ENCODE measurements at regions not wholly inside any gene's neighbourhood (a gene's known extent, or its start where the extent isn't known, plus 50 kb on each side); places are given as distances from the start of the nearest gene placed in this dataset.

GRCh38 chr13:62960723-62961122 lies 1545.1 kb upstream of the PCDH20 start:
- no peak for DNase-seq

GRCh38 chr13:62933809-62934208 lies 1518.2 kb upstream of the PCDH20 start:
- DNase-seq, result no peak

DNA sequence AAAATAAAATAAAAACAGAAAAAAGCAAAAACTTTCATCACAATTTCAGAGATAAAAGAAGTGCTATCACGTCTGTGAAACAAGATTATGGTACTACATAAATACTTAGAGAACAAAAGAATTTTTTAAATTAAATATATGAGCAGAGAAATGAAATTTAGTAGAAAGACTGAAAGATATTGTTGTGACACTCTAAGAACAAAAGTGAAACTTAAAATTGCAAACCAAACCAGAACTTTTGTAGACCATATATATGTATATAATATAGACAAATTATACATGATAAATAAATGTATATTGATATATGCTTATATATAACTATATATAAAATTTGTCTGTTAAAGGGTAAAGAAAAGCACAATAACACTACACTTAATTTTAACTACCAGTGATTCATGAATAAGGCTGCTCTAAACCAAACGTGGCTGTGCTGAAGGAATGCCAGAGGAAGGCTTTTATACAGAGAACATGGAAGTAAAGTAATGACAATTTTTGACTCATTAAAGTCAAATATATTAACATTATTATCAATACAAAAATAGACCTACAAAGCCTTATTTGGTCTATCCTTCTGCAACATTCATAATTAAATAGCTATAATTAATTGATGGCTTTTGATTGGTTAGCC lies 1516.7 kb upstream of the PCDH20 start:
- DNase-seq, result no peak

DNA sequence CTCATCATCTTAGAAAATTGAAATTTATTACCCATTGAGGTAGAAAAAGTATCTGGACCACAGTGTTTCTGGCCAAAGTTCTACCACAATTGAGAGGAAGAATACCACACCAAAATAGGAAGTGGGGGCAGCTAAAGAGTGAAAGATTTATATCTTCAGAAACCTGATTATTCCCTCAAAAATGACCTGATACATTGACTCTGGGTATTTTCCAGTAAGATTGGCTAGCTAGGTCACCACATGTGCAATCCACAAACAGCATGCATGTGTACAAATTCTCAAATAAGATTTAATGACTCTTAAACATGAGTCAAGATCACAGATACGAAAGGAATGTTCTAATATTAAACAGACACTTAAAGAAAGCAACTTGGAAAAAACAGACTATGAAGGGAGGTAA lies 1516.2 kb upstream of the PCDH20 start:
- no peak for DNase-seq

DNA sequence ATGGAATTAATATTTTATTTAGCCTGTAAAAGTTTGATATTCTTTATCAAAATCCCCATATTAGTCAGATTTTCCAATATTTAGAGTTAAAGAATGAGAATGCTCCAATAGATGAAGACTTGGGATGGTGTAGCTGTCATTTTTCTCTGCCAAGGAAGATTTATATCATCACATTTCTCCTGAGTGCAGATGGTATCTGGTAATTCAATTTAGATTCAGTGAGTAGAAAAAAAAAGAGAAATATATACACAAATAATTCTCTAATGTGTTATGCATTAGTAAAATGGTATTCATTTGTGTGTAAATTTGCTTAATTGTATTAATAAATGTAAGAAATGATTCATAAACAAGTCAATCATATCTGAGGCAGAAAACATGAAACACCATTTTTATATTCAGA lies 1508.7 kb upstream of the PCDH20 start:
- DNase-seq, result no peak

DNA sequence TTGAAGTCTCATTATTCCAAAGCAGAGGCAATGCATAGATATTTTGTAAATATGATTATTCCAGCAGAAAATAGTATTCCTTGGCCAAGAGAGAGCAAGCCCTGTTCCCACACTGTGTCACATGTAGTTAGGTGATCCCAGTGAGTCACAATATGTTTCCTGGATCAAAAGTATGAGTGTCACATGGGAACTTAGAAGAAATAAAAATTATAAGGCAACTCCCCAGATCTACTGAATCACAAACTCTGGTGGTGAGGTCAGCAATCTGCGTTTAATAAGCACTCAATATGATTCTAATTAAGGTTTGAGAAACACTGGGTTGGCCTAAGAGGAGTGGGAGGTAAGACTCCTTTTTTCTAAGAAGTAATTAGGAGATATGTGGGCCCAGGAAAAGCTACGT lies 1504.5 kb upstream of the PCDH20 start:
- DNase-seq, result no peak

DNA sequence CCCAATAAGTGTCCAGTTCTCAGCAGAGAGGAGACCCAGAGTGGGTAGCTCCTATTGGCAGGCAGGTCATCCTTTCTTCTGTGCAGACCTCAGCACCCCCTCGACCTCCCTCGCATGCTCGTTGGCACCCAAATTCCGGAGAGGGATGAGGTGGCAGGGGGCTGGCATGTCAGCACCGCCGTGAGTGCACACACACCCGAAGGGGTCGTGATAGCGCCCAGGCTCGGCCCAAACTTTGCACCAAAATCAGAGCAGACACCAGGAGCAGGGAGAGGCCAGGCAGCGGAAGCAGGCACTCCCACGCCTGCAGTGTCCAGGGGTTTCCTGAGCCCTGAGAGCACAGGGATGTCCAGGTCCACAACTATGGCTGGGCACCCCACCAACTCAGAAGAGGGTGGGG lies 1503.8 kb upstream of the PCDH20 start:
- DNase-seq, result no peak

DNA sequence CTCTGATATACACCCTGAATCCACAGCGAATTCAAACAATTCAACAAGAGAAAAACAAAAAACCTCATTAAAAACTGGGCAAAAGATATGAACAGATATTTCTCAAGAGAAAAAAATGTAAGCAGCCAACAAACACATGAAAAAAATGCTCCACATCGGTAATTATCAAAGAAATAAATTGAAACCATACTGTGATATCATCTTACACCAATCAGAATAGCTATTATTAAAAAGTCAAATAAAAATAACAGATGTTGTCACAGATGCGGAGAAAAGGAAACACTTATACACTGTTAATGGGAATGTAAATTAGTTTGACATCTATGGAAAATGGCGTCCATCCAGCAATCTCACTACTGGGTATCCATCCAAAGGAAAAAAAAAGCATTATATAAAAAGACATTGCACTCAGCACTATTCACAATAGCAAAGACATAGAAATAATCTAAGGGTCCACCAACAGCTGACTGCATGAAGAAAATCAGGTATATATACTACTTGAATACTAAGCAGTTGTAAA lies 1495.0 kb upstream of the PCDH20 start:
- no peak for DNase-seq

GRCh38 chr13:62908321-62908720 lies 1492.7 kb upstream of the PCDH20 start:
- no peak for DNase-seq

DNA sequence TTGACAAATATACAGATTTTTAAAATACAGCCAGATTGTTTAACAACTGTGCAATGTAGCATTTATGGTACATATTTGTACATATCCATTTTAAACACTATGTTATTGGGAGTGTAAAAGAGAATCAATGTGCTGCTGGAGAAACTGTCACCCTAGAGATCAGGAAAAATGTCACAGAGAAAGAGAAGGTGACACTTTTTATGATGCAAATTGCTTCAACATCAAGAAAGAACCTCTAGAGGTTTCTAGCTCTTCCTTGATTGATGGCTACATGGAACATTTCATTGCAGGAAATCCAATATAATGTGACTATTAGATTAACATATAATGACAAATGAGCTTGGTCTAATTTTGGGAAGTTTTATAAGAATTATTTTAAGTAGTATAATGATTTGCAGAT lies 1491.2 kb upstream of the PCDH20 start:
- no peak for DNase-seq

DNA sequence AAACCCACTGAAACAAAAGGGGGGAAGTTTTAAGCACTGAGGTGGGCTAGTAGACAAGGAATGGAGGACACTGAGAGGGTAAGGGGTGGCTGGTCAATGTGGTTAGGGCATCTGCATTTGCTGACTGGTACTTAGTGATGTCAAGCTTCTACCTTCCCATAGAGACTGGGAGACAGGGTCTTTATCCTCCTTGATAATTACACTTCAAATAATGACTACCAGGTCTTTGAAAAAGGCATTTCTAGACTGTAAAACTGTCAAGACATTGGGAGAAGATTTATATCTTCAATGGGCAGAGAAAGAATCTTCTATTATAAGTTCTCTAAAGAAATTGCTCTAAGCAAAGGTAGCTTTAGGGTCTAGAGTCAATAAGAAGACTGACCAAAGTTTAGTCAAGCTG lies 1490.8 kb upstream of the PCDH20 start:
- DNase-seq, result no peak

GRCh38 chr13:62887046-62887445 lies 1471.4 kb upstream of the PCDH20 start:
- no peak for DNase-seq

DNA sequence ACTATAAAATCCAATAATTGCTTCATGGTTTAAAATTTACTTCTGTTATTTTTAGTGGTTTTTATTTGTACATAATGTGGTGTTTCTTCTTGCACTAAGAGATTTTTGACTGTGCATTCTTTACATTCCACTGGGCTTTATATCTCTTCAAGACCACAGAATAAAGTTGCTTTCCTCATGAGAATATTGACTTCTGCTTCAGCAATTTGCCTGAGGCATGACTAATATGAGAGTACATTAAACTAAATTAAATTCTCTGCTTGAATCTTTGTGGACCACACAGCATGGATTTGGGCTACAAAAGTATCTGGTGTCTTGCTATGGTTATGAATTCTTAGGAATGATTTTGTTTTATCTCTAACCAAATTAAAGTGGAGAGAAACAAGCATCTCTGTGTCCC lies 1463.4 kb upstream of the PCDH20 start:
- no peak for DNase-seq

DNA sequence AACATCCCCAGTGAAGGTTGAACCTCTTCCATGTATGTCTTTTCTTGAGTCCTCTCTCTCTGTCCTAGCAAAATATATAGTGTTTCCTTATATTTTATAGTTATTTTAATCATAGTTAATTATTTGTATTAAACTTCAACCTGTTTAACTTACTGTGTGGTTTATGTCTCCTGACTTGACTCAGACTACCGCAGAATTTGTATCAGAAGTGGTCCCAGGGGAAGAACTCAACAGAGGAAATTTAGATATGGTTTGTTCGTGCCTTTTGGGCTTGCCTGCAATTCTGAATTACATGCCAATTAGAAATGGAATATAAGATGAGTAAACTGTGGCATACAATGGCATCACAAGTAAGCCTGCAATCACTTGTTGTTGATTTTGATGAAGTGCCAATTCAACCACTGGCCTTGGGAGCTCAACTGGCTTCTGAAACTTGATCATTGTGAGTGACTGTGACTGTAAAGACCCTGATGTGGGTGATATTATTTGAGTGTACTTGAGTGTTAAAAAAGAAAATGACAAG lies 1459.5 kb upstream of the PCDH20 start:
- DNase-seq, result no peak

GRCh38 chr13:62850331-62850730 lies 1434.7 kb upstream of the PCDH20 start:
- no peak for DNase-seq

DNA sequence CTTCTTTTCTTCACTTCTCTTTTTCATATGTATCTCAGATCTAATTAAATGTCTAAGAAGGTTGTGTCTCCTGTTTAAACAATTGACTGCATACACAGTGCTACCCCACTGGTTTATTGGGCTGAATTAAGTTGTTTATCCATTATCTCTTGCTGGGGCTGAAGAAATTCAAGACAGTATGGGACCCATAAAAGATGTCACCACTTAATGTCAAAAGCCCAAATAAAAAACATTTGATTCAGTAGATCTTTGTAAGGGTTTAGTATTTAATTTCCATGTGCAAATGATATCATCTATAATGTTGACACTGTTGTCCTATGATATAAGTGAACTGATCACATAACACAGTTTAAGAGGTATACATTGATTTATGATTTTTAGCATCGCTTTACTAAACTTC lies 1431.9 kb upstream of the PCDH20 start:
- DNase-seq, result no peak

DNA sequence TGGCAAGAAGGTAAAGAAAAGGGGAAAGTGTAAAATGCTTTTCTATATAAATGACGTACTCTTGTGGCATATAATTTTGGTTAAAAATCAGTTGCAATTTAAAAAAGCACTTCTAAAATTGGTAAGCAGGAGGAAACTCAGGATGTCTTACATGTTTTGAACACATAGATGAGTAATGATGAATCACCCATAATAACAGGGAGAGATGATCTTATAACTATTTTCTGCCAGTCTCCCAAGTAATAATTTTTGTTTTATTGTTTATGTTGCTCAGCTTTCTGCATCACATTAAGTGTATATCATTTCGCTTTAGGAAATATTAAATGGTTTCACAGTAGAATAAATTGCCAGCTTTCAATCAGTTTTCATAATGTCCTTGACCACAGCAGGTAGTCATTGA lies 1430.7 kb upstream of the PCDH20 start:
- DNase-seq, result no peak

- DNase-seq, result no peak
These were observed 1423.7 kb upstream of the PCDH20 start for GRCh38 chr13:62839338-62839737.

DNA sequence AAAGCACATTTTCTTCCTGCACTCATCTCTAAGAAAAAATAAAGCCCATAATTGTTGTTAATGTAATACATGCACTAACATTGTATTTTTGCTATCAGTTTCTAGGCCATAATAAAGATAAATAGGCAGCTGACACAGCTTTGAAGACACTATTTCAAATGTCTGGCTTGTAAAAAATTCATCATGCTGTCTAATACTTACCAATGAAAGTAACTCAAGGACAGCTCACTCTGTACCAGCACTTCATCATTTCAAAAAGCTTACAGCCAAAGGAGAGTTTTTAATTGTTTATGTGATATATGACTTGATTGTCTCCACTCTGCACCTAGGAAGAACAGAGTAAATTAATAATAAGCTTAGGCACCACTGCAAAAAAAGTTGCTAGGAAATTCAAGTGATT lies 1423.3 kb upstream of the PCDH20 start:
- DNase-seq, result no peak

DNA sequence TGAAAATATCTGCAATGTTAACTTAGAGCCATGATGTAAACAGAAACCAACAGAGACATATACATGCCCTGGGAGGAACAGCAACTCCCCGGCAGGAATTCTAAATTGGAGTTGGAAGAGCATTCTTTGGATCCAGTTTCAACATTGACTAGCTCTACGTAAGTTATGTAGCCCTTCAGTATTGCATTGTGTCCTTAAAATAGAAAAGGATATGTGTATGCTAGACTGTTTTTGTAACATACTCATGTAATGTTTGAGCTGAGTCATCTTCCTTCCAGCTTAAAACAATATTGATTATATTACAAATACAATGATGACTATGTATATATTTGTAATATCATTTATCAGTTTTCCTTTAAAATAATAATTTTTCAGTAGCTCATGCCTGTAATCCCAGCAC lies 1422.2 kb upstream of the PCDH20 start:
- DNase-seq, result no peak

GRCh38 chr13:62829486-62829885 lies 1413.8 kb upstream of the PCDH20 start:
- DNase-seq, result no peak

GRCh38 chr13:62799931-62800436 lies 1384.3 kb upstream of the PCDH20 start:
- no peak for DNase-seq

- no peak for DNase-seq
These were observed 1383.4 kb upstream of the PCDH20 start for GRCh38 chr13:62799038-62799535.

DNA sequence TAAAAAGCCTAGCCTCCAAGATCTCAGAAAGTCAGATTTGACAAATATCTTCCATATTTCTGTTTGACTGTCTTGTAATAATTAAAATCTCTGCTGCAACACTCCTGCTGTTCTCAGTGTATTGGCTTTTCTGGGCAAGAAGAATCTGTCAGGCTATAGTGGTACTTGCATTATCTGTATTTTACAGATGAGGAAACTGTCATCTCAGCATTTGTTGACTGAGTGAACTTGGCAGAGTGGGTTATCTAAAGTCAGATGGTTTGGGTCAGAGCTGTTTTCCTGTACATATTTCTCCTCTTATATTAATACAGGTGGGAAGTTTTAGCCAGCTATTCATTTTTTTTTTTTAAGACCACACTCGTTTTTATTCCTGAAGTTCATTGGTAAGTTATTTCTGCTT lies 1378.2 kb upstream of the PCDH20 start:
- DNase-seq, result no peak

DNA sequence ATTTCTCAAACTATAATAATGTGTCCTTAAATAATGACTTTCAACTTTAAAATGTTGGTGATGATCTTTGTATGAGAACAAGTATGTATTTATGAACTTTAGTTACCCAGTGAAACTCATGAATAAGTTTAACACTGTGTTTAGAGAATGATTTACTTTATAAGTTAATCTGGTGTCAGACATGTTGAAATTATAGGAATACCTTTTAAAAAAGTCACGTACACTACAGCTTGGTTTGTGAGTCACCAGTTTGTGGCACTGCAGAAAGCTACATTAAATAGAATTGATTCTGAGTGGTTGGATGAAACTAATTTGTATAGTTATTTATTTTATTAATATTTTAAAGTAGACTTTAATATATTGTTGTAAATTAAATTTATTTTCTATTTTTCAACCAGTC lies 1366.2 kb upstream of the PCDH20 start:
- DNase-seq, result no peak
